Fibroblast of skin of left biceps (primary cell): ENCODE measurements at regions not wholly inside any gene's neighbourhood (a gene's known extent, or its start where the extent isn't known, plus 50 kb on each side); places are given as distances from the start of the nearest gene placed in this dataset.

Experiments
- DNase-seq, 2 experiments: peaks; one replicate each; pipeline ENCODE4 v3.0.0-alpha.2; 2013; ENCODE audit warnings: low read depth in 2 of 2

- no peak for DNase-seq
These were observed 144.9 kb downstream of the ZNF326 start for GRCh38 chr1:90139837-90140236.

GRCh38 chr1:90135286-90135685 lies 140.4 kb downstream of the ZNF326 start:
- DNase-seq = no peak

GRCh38 chr1:90134175-90134955 lies 139.5 kb downstream of the ZNF326 start:
- no peak for DNase-seq

GRCh38 chr1:90133133-90133532 lies 138.2 kb downstream of the ZNF326 start:
- no peak for DNase-seq

GRCh38 chr1:90132306-90132705 lies 137.4 kb downstream of the ZNF326 start:
- no peak for DNase-seq

GRCh38 chr1:90127288-90127953 lies 132.5 kb downstream of the ZNF326 start:
- no peak for DNase-seq

GRCh38 chr1:90126834-90127233 lies 131.9 kb downstream of the ZNF326 start:
- DNase-seq = no peak

GRCh38 chr1:90122654-90123340 lies 127.9 kb downstream of the ZNF326 start:
- no peak for DNase-seq

- peak; percentile 2 to 6 for DNase-seq
These were observed 119.7 kb downstream of the ZNF326 start for GRCh38 chr1:90114521-90115141.

GRCh38 chr1:90107990-90108389 lies 113.1 kb downstream of the ZNF326 start:
- DNase-seq = no peak

GRCh38 chr1:90106311-90106710 lies 111.4 kb downstream of the ZNF326 start:
- no peak for DNase-seq

GRCh38 chr1:90104941-90105538 lies 110.1 kb downstream of the ZNF326 start:
- DNase-seq = no peak

- DNase-seq = peak in 1 of 2 experiments; percentile 4
These were observed 105.7 kb downstream of the ZNF326 start for GRCh38 chr1:90100566-90100965.

- DNase-seq = no peak
These were observed 97.5 kb downstream of the ZNF326 start for GRCh38 chr1:90092441-90092840.
